CD4-positive, alpha-beta memory T cell (primary cell): ENCODE measurements at regions not wholly inside any gene's neighbourhood (a gene's known extent, or its start where the extent isn't known, plus 50 kb on each side); places are given as distances from the start of the nearest gene placed in this dataset.
"Not testable (repeated sequence)": the region's sequence is repeated elsewhere in the genome, so short reads cannot be mapped to it uniquely, and the experiment has no call there.

ENCODE experiments used
- CTCF ChIA-PET: fragments of 350-600 bp; sonication (Branson Sonifier 250); formaldehyde crosslinking; loops from one replicate; lab custom pipeline; 2021; ENCODE audit warnings: inconsistent platforms; ENCODE audit not compliant: partially characterized antibody; lab: Charles Lee
- POLR2A ChIA-PET: fragments of 350-600 bp; sonication (Branson Sonifier 250); formaldehyde crosslinking; loops from one replicate; lab custom pipeline; 2021; ENCODE audit not compliant: partially characterized antibody; lab: Charles Lee
- DNase-seq, 5 donors: peaks; one replicate each; pipeline versions ENCODE4 v3.0.0 to v3.0.0-alpha.2; 2020 to 2022; ENCODE audit warnings: mixed read lengths in 1 of 5
- H3K27ac ChIP-seq: one replicate; pipeline ENCODE4 v1.7.0; 2013; ENCODE audit warnings: low read depth, low read length
- H3K27me3 ChIP-seq: 2 replicates; pipeline ENCODE4 v1.7.0; 2013; ENCODE audit warnings: mild to moderate bottlenecking, low read length, moderate library complexity; ENCODE audit not compliant: insufficient read depth
- H3K36me3 ChIP-seq: 2 replicates; pipeline ENCODE4 v1.7.0; 2013; ENCODE audit warnings: mild to moderate bottlenecking, low read length, moderate library complexity; ENCODE audit not compliant: insufficient read depth
- H3K4me1 ChIP-seq: 2 replicates; pipeline ENCODE4 v1.7.0; 2013; ENCODE audit warnings: mild to moderate bottlenecking, low read length, moderate library complexity; ENCODE audit not compliant: insufficient read depth
- H3K4me3 ChIP-seq, 2 donors: one replicate each; pipeline ENCODE4 v1.7.0; 2013; ENCODE audit warnings: low read length in 2 of 2, mild to moderate bottlenecking in 1 of 2
- H3K9me3 ChIP-seq, 2 donors: one replicate each; pipeline ENCODE4 v1.7.0; 2013; ENCODE audit warnings: low read length in 2 of 2, control low read depth in 1 of 2; ENCODE audit not compliant: control insufficient read depth in 1 of 2
- H3K27ac Mint-ChIP-seq, 7 donors: one replicate each; pipeline ENCODE4 v1.8.0; 2020 to 2021; ENCODE audit warnings: mixed read lengths in 7 of 7, mild to moderate bottlenecking in 6 of 7, inconsistent platforms in 3 of 7, moderate library complexity in 3 of 7
- H3K27me3 Mint-ChIP-seq, 2 donors: one replicate each; pipeline ENCODE4 v1.8.0; 2020 to 2021; ENCODE audit warnings: mixed read lengths in 2 of 2
- H3K36me3 Mint-ChIP-seq, 2 donors: one replicate each; pipeline ENCODE4 v1.8.0; 2020 to 2021; ENCODE audit warnings: mixed read lengths in 2 of 2, inconsistent platforms in 1 of 2, mild to moderate bottlenecking in 1 of 2
- H3K4me1 Mint-ChIP-seq, 4 donors: one replicate each; pipeline ENCODE4 v1.8.0; 2020 to 2021; ENCODE audit warnings: mixed read lengths in 4 of 4, mild to moderate bottlenecking in 1 of 4
- H3K4me3 Mint-ChIP-seq, 8 donors: one replicate each; pipeline ENCODE4 v1.8.0; 2020 to 2021; ENCODE audit warnings: mixed read lengths in 8 of 8, mild to moderate bottlenecking in 7 of 8, moderate library complexity in 6 of 8, inconsistent platforms in 3 of 8
- H3K9me3 Mint-ChIP-seq, 8 donors: one replicate each; pipeline ENCODE4 v1.8.0; 2020 to 2021; ENCODE audit warnings: mixed read lengths in 8 of 8, mild to moderate bottlenecking in 5 of 8, inconsistent platforms in 3 of 8, moderate library complexity in 1 of 8
- intact Hi-C: fragments of 100-400 bp; cut with micrococcal nuclease; formaldehyde crosslinking; loops from one replicate; pipeline ENCODE4 v1.15.1; 2023

- Mint-ChIP-seq H3K36me3 (no peaks in the 10 kb centered on the region), H3K27me3 (no peaks in the 10 kb centered on the region), H3K4me1 (no peaks in the 10 kb centered on the region), H3K9me3 (peaks cover 0 to 6% (median 0%) of the 10 kb centered on the region in 8 donors), H3K27ac (no peak overlapping the region), H3K4me3 (no peak overlapping the region)
- no peaks in the 10 kb centered on the region for H3K9me3 ChIP-seq
- H3K27me3 ChIP-seq = no peaks in the 10 kb centered on the region
- CTCF ChIA-PET = no interaction called here
- DNase-seq = no peak
- H3K27ac ChIP-seq = no peak overlapping the region
- H3K36me3 ChIP-seq = no peaks in the 10 kb centered on the region
- no peak overlapping the region for H3K4me3 ChIP-seq
- POLR2A ChIA-PET = no interaction called here
- H3K4me1 ChIP-seq = no peaks in the 10 kb centered on the region
- intact Hi-C loops = no loop called here
These were observed 544.6 kb upstream of the PHF14 start for GRCh38 chr7:10429031-10429430.

- no peak overlapping the region for H3K27ac ChIP-seq
- no peaks in the 10 kb centered on the region for H3K27me3 ChIP-seq
- Mint-ChIP-seq H3K4me1 (no peaks in the 10 kb centered on the region), H3K27ac (no peak overlapping the region), H3K4me3 (no peak overlapping the region), H3K36me3 (no peaks in the 10 kb centered on the region), H3K9me3 (peaks cover 0 to 6% (median 1%) of the 10 kb centered on the region in 8 donors), H3K27me3 (no peaks in the 10 kb centered on the region)
- CTCF ChIA-PET = no interaction called here
- no peaks in the 10 kb centered on the region for H3K9me3 ChIP-seq
- no peak overlapping the region for H3K4me3 ChIP-seq
- intact Hi-C loops = no loop called here
- no peaks in the 10 kb centered on the region for H3K4me1 ChIP-seq
- no peak for DNase-seq
- POLR2A ChIA-PET = no interaction called here
- no peaks in the 10 kb centered on the region for H3K36me3 ChIP-seq
These were observed 544.2 kb upstream of the PHF14 start for GRCh38 chr7:10429511-10429910.

- Histone ChIP-seq H3K4me1 (no peaks in the 10 kb centered on the region), H3K4me3 (no peak overlapping the region), H3K27me3 (no peaks in the 10 kb centered on the region), H3K36me3 (no peaks in the 10 kb centered on the region), H3K27ac (no peak overlapping the region), H3K9me3 (no peaks in the 10 kb centered on the region)
- Mint-ChIP-seq H3K27me3 (no peaks in the 10 kb centered on the region), H3K27ac (no peak overlapping the region), H3K4me3 (no peak overlapping the region), H3K9me3 (peaks cover 0 to 5% (median 3%) of the 10 kb centered on the region in 8 donors), H3K4me1 (no peaks in the 10 kb centered on the region), H3K36me3 (no peaks in the 10 kb centered on the region)
- CTCF ChIA-PET = no interaction called here
- POLR2A ChIA-PET = no interaction called here
- intact Hi-C loops = no loop called here
- no peak for DNase-seq
These were observed 537.4 kb upstream of the PHF14 start for GRCh38 chr7:10436302-10436701.

- Histone ChIP-seq H3K4me3 (no peak overlapping the region), H3K27ac (no peak overlapping the region), H3K27me3 (no peaks in the 10 kb centered on the region), H3K36me3 (no peaks in the 10 kb centered on the region), H3K9me3 (no peaks in the 10 kb centered on the region), H3K4me1 (no peaks in the 10 kb centered on the region)
- DNase-seq = no peak
- no peaks in the 10 kb centered on the region for H3K4me1 Mint-ChIP-seq
- CTCF ChIA-PET = no interaction called here
- no peak overlapping the region for H3K4me3 Mint-ChIP-seq
- no peaks in the 10 kb centered on the region for H3K36me3 Mint-ChIP-seq
- intact Hi-C loops = no loop called here
- peaks cover 0 to 20% (median 6%) of the 10 kb centered on the region in 8 donors for H3K9me3 Mint-ChIP-seq
- POLR2A ChIA-PET = no interaction called here
- no peaks in the 10 kb centered on the region for H3K27me3 Mint-ChIP-seq
- H3K27ac Mint-ChIP-seq = no peak overlapping the region
These were observed 534.6 kb upstream of the PHF14 start for GRCh38 chr7:10439027-10439426.

GRCh38 chr7:10455936-10456335 lies 517.7 kb upstream of the PHF14 start:
- Mint-ChIP-seq H3K27me3 (no peaks in the 10 kb centered on the region), H3K4me1 (no peaks in the 10 kb centered on the region), H3K9me3 (peaks cover 0 to 26% (median 9%) of the 10 kb centered on the region in 8 donors), H3K4me3 (no peak overlapping the region), H3K27ac (no peak overlapping the region), H3K36me3 (no peaks in the 10 kb centered on the region)
- no peaks in the 10 kb centered on the region for H3K27me3 ChIP-seq
- no peaks in the 10 kb centered on the region for H3K36me3 ChIP-seq
- intact Hi-C loops = no loop called here
- no peak overlapping the region for H3K4me3 ChIP-seq
- ChIA-PET POLR2A (no interaction called here), CTCF (no interaction called here)
- no peak overlapping the region for H3K27ac ChIP-seq
- no peaks in the 10 kb centered on the region for H3K4me1 ChIP-seq
- no peaks in the 10 kb centered on the region for H3K9me3 ChIP-seq
- DNase-seq = no peak

- intact Hi-C loops = no loop called here
- Histone ChIP-seq H3K4me3 (no peak overlapping the region), H3K36me3 (no peaks in the 10 kb centered on the region), H3K4me1 (no peaks in the 10 kb centered on the region), H3K27ac (no peak overlapping the region), H3K9me3 (no peaks in the 10 kb centered on the region), H3K27me3 (no peaks in the 10 kb centered on the region)
- no peaks in the 10 kb centered on the region for H3K27me3 Mint-ChIP-seq
- no peaks in the 10 kb centered on the region for H3K36me3 Mint-ChIP-seq
- H3K4me3 Mint-ChIP-seq = no peak overlapping the region
- DNase-seq = no peak
- H3K9me3 Mint-ChIP-seq = peaks cover 0 to 10% (median 3%) of the 10 kb centered on the region in 8 donors
- no peak overlapping the region for H3K27ac Mint-ChIP-seq
- CTCF ChIA-PET = no interaction called here
- POLR2A ChIA-PET = no interaction called here
- H3K4me1 Mint-ChIP-seq = no peaks in the 10 kb centered on the region
These were observed 513.2 kb upstream of the PHF14 start for GRCh38 chr7:10460474-10460873.

- no peak for DNase-seq
- Histone ChIP-seq H3K4me3 (no peak overlapping the region), H3K4me1 (no peaks in the 10 kb centered on the region), H3K27me3 (no peaks in the 10 kb centered on the region), H3K36me3 (no peaks in the 10 kb centered on the region), H3K27ac (no peak overlapping the region), H3K9me3 (no peaks in the 10 kb centered on the region)
- peaks cover 0 to 3% (median 0%) of the 10 kb centered on the region in 8 donors for H3K9me3 Mint-ChIP-seq
- no peak overlapping the region for H3K4me3 Mint-ChIP-seq
- no peaks in the 10 kb centered on the region for H3K27me3 Mint-ChIP-seq
- H3K27ac Mint-ChIP-seq = no peak overlapping the region
- intact Hi-C loops = no loop called here
- CTCF ChIA-PET = no interaction called here
- POLR2A ChIA-PET = no interaction called here
- no peaks in the 10 kb centered on the region for H3K36me3 Mint-ChIP-seq
- H3K4me1 Mint-ChIP-seq = no peaks in the 10 kb centered on the region
These were observed 510.0 kb upstream of the PHF14 start for GRCh38 chr7:10463701-10464100.

GRCh38 chr7:10465536-10465935 lies 508.1 kb upstream of the PHF14 start:
- H3K27ac ChIP-seq, H3K4me3 ChIP-seq, H3K36me3 Mint-ChIP-seq, POLR2A ChIA-PET, H3K4me1 ChIP-seq, H3K4me3 Mint-ChIP-seq, H3K9me3 Mint-ChIP-seq, H3K27ac Mint-ChIP-seq, CTCF ChIA-PET, DNase-seq, H3K27me3 Mint-ChIP-seq, H3K36me3 ChIP-seq, H3K9me3 ChIP-seq, intact Hi-C loops, H3K4me1 Mint-ChIP-seq, H3K27me3 ChIP-seq: not testable (repeated sequence)
